CD4-positive, CD25-positive, alpha-beta regulatory T cell (primary cell): ENCODE measurements at regions not wholly inside any gene's neighbourhood (a gene's known extent, or its start where the extent isn't known, plus 50 kb on each side); places are given as distances from the start of the nearest gene placed in this dataset.

Source experiments
- ATAC-seq, 2 donors: fragments of 150-1000 bp; cut with Tn5 transposase; one replicate each; pipeline ENCODE4 v1.10.0; 2021; ENCODE audit warnings: low read depth in 2 of 2, moderate number of reproducible peaks in 2 of 2, moderate library complexity in 1 of 2
- DNase-seq, 3 donors: peaks; one replicate each; pipeline versions ENCODE4 v3.0.0 to v3.0.0-alpha.2; 2012 to 2022; ENCODE audit warnings: mixed read lengths in 1 of 3
- H3K27ac ChIP-seq: one replicate; pipeline ENCODE4 v1.7.0; 2013; ENCODE audit warnings: mild to moderate bottlenecking, low read length; ENCODE audit not compliant: insufficient read depth, poor library complexity, severe bottlenecking
- H3K27me3 ChIP-seq: one replicate; pipeline ENCODE4 v1.7.0; 2013; ENCODE audit warnings: low read length; ENCODE audit not compliant: control insufficient read depth, insufficient read depth
- H3K36me3 ChIP-seq: one replicate; pipeline ENCODE4 v1.7.0; 2013; ENCODE audit warnings: mild to moderate bottlenecking, low read length, moderate library complexity; ENCODE audit not compliant: control insufficient read depth, insufficient read depth
- H3K4me1 ChIP-seq: 2 replicates; pipeline ENCODE4 v1.7.0; 2013; ENCODE audit warnings: mild to moderate bottlenecking, low read length; ENCODE audit not compliant: insufficient read depth, control insufficient read depth, poor library complexity, severe bottlenecking
- H3K4me3 ChIP-seq: one replicate; pipeline ENCODE4 v1.7.0; 2013; ENCODE audit warnings: low read depth, mild to moderate bottlenecking, low read length, moderate library complexity
- H3K9me3 ChIP-seq, 2 experiments: 1 replicate in 1 of 2; 2 replicates in 1 of 2; pipeline ENCODE4 v1.7.0; 2013; ENCODE audit warnings: low read length in 2 of 2, mild to moderate bottlenecking in 1 of 2, moderate library complexity in 1 of 2; ENCODE audit not compliant: control insufficient read depth in 2 of 2
- H3K27ac Mint-ChIP-seq, 3 donors: one replicate each; pipeline ENCODE4 v1.8.0; 2020 to 2022; ENCODE audit warnings: mild to moderate bottlenecking in 3 of 3, mixed read lengths in 3 of 3, moderate library complexity in 2 of 3
- H3K27me3 Mint-ChIP-seq: one replicate; pipeline ENCODE4 v1.8.0; 2022; ENCODE audit warnings: mild to moderate bottlenecking, mixed read lengths
- H3K36me3 Mint-ChIP-seq: one replicate; pipeline ENCODE4 v1.8.0; 2020; ENCODE audit warnings: mixed read lengths
- H3K4me1 Mint-ChIP-seq, 4 donors: one replicate each; pipeline ENCODE4 v1.8.0; 2020 to 2022; ENCODE audit warnings: mixed read lengths in 4 of 4, mild to moderate bottlenecking in 1 of 4
- H3K4me3 Mint-ChIP-seq, 4 donors: one replicate each; pipeline ENCODE4 v1.8.0; 2020 to 2022; ENCODE audit warnings: mild to moderate bottlenecking in 4 of 4, mixed read lengths in 4 of 4, moderate library complexity in 3 of 4
- H3K9me3 Mint-ChIP-seq, 7 donors: one replicate each; pipeline ENCODE4 v1.8.0; 2020 to 2022; ENCODE audit warnings: mixed read lengths in 7 of 7, mild to moderate bottlenecking in 3 of 7, moderate library complexity in 2 of 7

DNA sequence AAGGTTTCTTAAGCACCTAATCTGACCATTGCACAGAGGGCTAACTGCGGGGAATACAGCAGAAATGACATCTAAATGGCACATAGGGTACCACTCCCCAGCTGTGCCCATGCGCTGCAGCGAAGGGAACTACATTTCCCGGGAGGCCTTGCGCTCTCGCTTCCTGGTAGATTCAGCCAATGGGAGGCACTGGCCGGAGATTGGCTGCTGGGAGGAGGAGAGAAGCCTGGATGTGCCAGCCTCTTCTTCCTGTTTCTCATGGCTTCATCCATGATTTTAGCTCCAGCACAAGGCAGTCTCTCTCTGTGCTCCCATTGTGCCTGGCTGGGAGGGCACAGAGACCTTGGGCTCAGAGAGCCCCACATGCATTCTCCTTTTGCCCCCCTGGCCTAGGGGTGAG, 101.7 kb upstream of the FOXA2 start:
- Histone ChIP-seq H3K4me3 (no peak overlapping the region), H3K36me3 (no peaks in the 10 kb centered on the region), H3K27me3 (no peaks in the 10 kb centered on the region), H3K4me1 (no peaks in the 10 kb centered on the region), H3K27ac (no peak overlapping the region), H3K9me3 (no peaks in the 10 kb centered on the region)
- Mint-ChIP-seq H3K36me3 (no peaks in the 10 kb centered on the region), H3K27ac (no peak overlapping the region), H3K4me3 (no peak overlapping the region), H3K27me3 (peaks cover 4% of the 10 kb centered on the region), H3K4me1 (no peaks in the 10 kb centered on the region), H3K9me3 (peaks cover 0 to 5% (median 0%) of the 10 kb centered on the region in 7 donors)
- DNase-seq (no peak), ATAC-seq (no peak)

DNA sequence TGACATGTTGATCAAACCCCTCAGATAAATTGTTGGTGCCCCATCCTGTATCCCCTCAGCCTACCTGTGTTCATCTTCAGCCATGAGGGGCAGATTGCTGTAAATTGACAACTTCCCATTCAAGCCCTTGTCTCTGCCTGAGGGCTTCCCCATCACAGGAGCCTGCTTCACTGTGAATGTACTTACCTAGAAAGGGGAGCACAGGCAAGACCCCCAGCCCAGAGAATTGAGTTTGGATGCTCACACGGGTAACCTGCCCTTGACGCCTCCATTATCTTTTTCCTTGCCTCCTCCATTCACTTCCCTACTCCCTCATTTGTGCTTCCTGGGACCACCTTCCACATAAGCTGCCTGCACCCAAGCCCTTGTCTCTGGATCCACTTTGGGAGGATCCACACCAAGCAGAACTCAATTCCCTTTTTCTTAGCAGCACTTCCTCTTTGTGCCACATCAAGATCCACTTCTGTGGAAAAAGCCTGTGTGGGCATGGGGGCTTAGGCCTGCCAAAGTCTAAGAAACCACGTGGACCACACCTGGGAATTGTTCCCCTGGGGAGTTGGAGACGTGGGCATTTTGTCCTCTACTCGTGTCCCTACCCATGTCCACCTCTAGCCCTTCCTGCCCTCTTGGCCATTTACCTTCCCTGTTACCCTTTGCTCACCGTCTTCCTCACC, 103.4 kb upstream of the FOXA2 start:
- no peak overlapping the region for H3K27ac Mint-ChIP-seq
- H3K4me3 ChIP-seq, result no peak overlapping the region
- DNase-seq (no peak), ATAC-seq (no peak)
- peaks cover 4% of the 10 kb centered on the region for H3K27me3 Mint-ChIP-seq
- no peaks in the 10 kb centered on the region for H3K36me3 ChIP-seq
- no peaks in the 10 kb centered on the region for H3K4me1 ChIP-seq
- H3K27me3 ChIP-seq, result no peaks in the 10 kb centered on the region
- H3K4me3 Mint-ChIP-seq, result no peak overlapping the region
- no peaks in the 10 kb centered on the region for H3K4me1 Mint-ChIP-seq
- H3K27ac ChIP-seq, result no peak overlapping the region
- H3K36me3 Mint-ChIP-seq, result no peaks in the 10 kb centered on the region
- H3K9me3 Mint-ChIP-seq, result peaks cover 0 to 6% (median 0%) of the 10 kb centered on the region in 7 donors
- H3K9me3 ChIP-seq, result no peaks in the 10 kb centered on the region

DNA sequence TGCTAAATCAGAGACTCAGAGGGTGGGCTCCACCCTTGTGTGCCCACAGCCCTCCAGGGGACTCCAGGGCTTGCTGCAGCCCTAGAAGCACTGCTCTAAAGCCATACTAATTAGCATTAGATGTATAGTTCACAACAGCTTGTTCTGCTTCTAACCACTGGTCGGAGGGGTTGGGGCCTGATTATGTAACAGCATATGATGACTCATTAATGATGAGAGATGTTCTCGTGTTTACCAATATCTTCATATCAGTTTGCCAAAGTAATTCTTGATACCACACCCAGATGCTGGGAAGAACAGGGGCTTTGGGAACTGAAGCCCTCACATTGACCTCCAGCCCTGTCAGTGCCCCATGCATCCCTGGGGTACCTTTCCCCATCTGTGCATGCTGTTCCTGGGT, 104.1 kb upstream of the FOXA2 start:
- Mint-ChIP-seq H3K27ac (no peak overlapping the region), H3K4me3 (no peak overlapping the region), H3K36me3 (no peaks in the 10 kb centered on the region), H3K27me3 (peaks cover 4% of the 10 kb centered on the region), H3K9me3 (peaks cover 0 to 6% (median 0%) of the 10 kb centered on the region in 7 donors), H3K4me1 (no peaks in the 10 kb centered on the region)
- no peak overlapping the region for H3K27ac ChIP-seq
- ATAC-seq, result no peak
- H3K9me3 ChIP-seq, result no peaks in the 10 kb centered on the region
- H3K4me1 ChIP-seq, result no peaks in the 10 kb centered on the region
- no peak overlapping the region for H3K4me3 ChIP-seq
- H3K27me3 ChIP-seq, result no peaks in the 10 kb centered on the region
- DNase-seq, result no peak
- no peaks in the 10 kb centered on the region for H3K36me3 ChIP-seq

DNA sequence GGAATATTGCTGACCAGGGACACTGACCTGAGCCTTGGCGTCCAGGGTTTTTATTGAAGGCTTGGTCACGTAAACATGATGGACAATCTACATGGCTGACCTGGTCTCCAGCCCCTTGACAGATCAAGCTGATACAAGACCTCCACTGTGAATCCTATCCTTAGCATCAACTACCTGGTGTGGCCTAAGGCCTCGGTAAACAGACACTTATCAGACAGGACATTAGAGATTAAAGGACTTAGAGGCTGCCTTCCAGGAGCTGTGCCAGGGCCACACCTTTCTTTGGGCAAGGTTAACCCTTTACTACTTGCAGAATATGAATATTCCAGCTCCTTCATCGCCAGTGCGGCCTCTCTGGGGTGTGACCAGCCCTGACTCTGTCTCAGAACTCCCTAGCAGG, 104.9 kb upstream of the FOXA2 start:
- Mint-ChIP-seq H3K27ac (no peak overlapping the region), H3K27me3 (peaks cover 4% of the 10 kb centered on the region), H3K9me3 (peaks cover 0 to 6% (median 0%) of the 10 kb centered on the region in 7 donors), H3K36me3 (no peaks in the 10 kb centered on the region), H3K4me1 (no peaks in the 10 kb centered on the region), H3K4me3 (no peak overlapping the region)
- H3K4me3 ChIP-seq, result no peak overlapping the region
- DNase-seq (no peak), ATAC-seq (no peak)
- H3K4me1 ChIP-seq, result no peaks in the 10 kb centered on the region
- H3K36me3 ChIP-seq, result no peaks in the 10 kb centered on the region
- no peaks in the 10 kb centered on the region for H3K27me3 ChIP-seq
- no peak overlapping the region for H3K27ac ChIP-seq
- H3K9me3 ChIP-seq, result no peaks in the 10 kb centered on the region

DNA sequence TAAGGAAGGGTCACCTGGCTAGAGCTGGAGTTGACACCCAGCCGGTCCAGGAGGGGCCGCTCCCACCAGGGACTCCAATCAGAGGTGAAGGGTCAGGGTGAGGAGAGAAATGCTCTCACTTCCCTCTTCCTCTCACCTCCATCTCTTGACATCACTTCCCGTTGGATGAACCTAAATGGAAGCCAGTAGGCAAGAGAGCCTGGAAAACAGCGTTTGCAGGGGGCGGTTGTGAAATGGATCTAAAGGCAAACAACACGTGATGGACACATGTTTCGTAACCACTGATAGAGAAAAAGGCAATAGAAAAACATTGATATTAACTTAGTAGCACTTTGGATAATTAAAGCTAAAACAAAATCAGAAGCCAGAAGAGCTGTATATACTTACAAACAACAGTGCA, 105.6 kb upstream of the FOXA2 start:
- Mint-ChIP-seq H3K4me3 (no peak overlapping the region), H3K27ac (no peak overlapping the region), H3K27me3 (peaks cover 4% of the 10 kb centered on the region), H3K36me3 (no peaks in the 10 kb centered on the region), H3K9me3 (peaks cover 0 to 6% (median 0%) of the 10 kb centered on the region in 7 donors), H3K4me1 (no peaks in the 10 kb centered on the region)
- no peaks in the 10 kb centered on the region for H3K27me3 ChIP-seq
- H3K4me3 ChIP-seq, result no peak overlapping the region
- no peak overlapping the region for H3K27ac ChIP-seq
- no peaks in the 10 kb centered on the region for H3K36me3 ChIP-seq
- no peaks in the 10 kb centered on the region for H3K4me1 ChIP-seq
- H3K9me3 ChIP-seq, result no peaks in the 10 kb centered on the region
- ATAC-seq (no peak), DNase-seq (no peak)

DNA sequence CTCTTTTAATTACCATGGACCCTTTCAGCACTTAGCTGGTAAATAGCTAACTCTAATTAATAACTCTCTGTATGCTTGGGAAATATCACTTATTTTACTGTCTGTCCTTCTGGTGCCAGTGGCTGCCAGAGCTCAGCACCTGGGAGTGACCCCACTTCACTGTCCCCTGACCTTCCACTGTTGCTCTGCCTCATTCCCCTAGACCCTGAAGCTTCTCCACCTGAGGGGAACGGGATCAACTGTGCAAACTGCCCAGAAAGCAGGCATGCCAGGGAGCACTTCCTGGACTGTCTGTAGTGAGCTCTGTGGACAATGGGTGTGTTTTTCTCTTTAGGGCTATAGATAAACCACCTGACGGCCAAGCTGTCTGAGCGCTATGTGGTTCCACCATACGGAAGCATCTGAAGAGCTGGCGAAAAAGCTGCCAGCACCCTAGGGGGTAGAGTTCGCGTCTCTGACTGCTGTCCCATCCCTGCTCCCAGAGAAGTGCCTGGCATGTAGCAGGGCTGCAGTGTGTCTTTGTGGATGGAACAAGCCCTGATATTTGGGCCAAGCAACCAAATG, 106.3 kb upstream of the FOXA2 start:
- no peak overlapping the region for H3K4me3 Mint-ChIP-seq
- H3K9me3 ChIP-seq, result no peaks in the 10 kb centered on the region
- H3K27me3 Mint-ChIP-seq, result peaks cover 4% of the 10 kb centered on the region

DNA sequence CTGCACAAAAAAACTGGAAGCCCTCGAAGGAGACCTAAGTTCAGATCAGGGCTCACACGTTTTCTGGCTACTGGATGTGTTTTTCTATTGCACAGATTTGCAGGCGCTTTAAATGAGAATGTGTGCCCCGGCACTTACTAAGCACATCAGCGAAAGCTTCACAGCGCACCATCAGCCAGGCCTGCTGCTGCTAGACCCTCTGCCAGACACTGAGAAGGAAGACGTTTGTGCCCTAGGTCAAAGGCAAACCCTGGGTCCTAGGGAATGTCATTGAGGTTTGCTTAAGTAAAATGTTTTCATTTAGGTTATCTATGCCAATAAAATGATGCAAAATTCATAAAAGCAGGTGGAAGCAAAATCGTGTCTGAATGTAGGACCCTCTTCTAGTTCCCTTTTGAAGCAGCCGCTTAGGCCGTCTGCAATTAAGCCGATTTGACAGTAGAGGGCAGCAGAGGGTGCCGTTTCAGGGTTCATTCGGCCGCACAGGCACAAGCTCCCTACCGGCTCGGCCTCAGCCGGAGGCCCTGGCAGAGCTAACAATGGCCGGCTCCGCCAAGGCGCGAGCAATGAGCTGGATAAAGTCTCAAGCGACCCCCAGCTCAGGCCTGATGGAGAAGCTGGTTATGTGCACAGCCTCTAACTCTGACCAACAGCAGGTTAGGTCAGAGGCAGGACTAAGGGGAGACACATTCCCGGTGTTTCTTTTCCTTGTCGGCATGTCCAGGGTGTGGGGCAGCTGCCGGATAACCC, 107.2 kb upstream of the FOXA2 start:
- Histone ChIP-seq H3K27ac (no peak overlapping the region), H3K4me1 (no peaks in the 10 kb centered on the region), H3K9me3 (no peaks in the 10 kb centered on the region), H3K4me3 (no peak overlapping the region), H3K27me3 (no peaks in the 10 kb centered on the region), H3K36me3 (no peaks in the 10 kb centered on the region)
- Mint-ChIP-seq H3K4me3 (no peak overlapping the region), H3K27ac (no peak overlapping the region), H3K4me1 (no peaks in the 10 kb centered on the region), H3K36me3 (no peaks in the 10 kb centered on the region), H3K9me3 (peaks cover 0 to 4% (median 0%) of the 10 kb centered on the region in 7 donors), H3K27me3 (peaks cover 4% of the 10 kb centered on the region)
- peak in 2 of 3 donors; percentile 21 to 46 for DNase-seq
- peak in 1 of 2 donors; percentile 51 for ATAC-seq

More for the DNA sequence above, 106.3 kb upstream of the FOXA2 start:
- H3K9me3 Mint-ChIP-seq, result peaks cover 0 to 6% (median 0%) of the 10 kb centered on the region in 7 donors
- DNase-seq (no peak), ATAC-seq (no peak)
- H3K4me1 ChIP-seq, result no peaks in the 10 kb centered on the region
- no peaks in the 10 kb centered on the region for H3K27me3 ChIP-seq
- no peak overlapping the region for H3K4me3 ChIP-seq
- no peaks in the 10 kb centered on the region for H3K36me3 ChIP-seq
- no peak overlapping the region for H3K27ac ChIP-seq
- H3K36me3 Mint-ChIP-seq, result no peaks in the 10 kb centered on the region
- H3K27ac Mint-ChIP-seq, result no peak overlapping the region
- H3K4me1 Mint-ChIP-seq, result no peaks in the 10 kb centered on the region
